DND-41 (cell line): ENCODE measurements at regions not wholly inside any gene's neighbourhood (a gene's known extent, or its start where the extent isn't known, plus 50 kb on each side); places are given as distances from the start of the nearest gene placed in this dataset.

Experiments
- CTCF ChIP-seq: IDR thresholded peaks from 2 replicates; pipeline ENCODE4 v1.5.1; 2012; ENCODE audit warnings: borderline replicate concordance, low read length, moderate library complexity, mild to moderate bottlenecking; ENCODE audit not compliant: poor library complexity, severe bottlenecking; ENCODE audit errors: extremely low read depth
- EZH2 ChIP-seq: IDR thresholded peaks from 3 replicates; pipeline ENCODE4 v1.6.1; 2012; ENCODE audit warnings: borderline replicate concordance, low read depth, mild to moderate bottlenecking, moderate library complexity, low read length, inconsistent platforms; ENCODE audit not compliant: severe bottlenecking

- TF ChIP-seq CTCF (no peak), EZH2 (no peak)
Observed at GRCh38 chr4:134999169-134999568, 797.6 kb upstream of the PABPC4L start.
